RWPE1 (cell line): ENCODE measurements at regions not wholly inside any gene's neighbourhood (a gene's known extent, or its start where the extent isn't known, plus 50 kb on each side); places are given as distances from the start of the nearest gene placed in this dataset.
"Not testable (repeated sequence)": the region's sequence is repeated elsewhere in the genome, so short reads cannot be mapped to it uniquely, and the experiment has no call there.

Experiments
- CTCF ChIA-PET: fragments of 350-600 bp; sonication (Branson Sonifier 250); formaldehyde crosslinking; extraction: SDS; loops from one replicate; lab custom pipeline; 2021; lab: Yijun Ruan, JAX
- POLR2A ChIA-PET: fragments of 400-600 bp; formaldehyde crosslinking; extraction: SDS; loops from one replicate; lab custom pipeline; 2020; ENCODE audit warnings: antibody characterized with exemption; ENCODE audit not compliant: low non-redundant PET; lab: Yijun Ruan, JAX
- DNase-seq: peaks from one replicate; pipeline ENCODE4 v3.0.0; 2012; ENCODE audit warnings: low spot score
- H3K27ac ChIP-seq: fragments of 450-650 bp; 2 replicates; pipeline ENCODE4 v1.5.1; 2017
- TF ChIP-seq, protein P1 (sequence below): fragments of 450-650 bp; conservative IDR thresholded peaks from 2 replicates; pipeline ENCODE4 v1.5.1; 2017; ENCODE audit warnings: low read depth, mild to moderate bottlenecking

DNA sequence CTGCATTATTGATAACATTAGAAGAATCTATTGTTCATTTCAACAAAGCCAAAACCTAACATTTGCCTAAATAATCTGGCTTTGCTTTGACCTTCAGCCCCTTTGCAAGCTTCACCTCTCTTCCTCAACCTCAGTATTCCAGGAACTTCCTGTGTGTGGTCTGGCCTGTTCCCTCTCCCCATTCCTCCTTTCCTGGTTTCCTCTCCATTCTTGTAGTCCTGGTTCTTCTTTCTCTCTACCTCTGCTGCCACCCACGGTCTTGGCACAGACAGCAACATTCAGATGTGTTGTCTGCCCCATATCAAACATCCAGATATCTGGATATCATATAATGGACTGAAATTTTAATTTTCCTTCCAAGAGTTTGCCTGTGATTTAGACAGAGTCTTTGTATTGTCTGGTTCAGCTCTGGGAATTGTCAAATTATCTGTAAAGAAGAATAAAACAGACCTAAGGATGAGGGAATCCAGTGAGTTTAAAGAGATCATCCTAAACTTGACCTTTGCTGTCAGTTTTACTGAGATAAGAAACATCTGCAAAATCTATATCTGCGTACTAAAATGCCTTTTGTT is 148.1 kb upstream of the KCTD3 start:
- no peak for DNase-seq

GRCh38 chr1:215421744-215422143 is 145.4 kb upstream of the KCTD3 start:
- TF ChIP-seq, protein P1, sequence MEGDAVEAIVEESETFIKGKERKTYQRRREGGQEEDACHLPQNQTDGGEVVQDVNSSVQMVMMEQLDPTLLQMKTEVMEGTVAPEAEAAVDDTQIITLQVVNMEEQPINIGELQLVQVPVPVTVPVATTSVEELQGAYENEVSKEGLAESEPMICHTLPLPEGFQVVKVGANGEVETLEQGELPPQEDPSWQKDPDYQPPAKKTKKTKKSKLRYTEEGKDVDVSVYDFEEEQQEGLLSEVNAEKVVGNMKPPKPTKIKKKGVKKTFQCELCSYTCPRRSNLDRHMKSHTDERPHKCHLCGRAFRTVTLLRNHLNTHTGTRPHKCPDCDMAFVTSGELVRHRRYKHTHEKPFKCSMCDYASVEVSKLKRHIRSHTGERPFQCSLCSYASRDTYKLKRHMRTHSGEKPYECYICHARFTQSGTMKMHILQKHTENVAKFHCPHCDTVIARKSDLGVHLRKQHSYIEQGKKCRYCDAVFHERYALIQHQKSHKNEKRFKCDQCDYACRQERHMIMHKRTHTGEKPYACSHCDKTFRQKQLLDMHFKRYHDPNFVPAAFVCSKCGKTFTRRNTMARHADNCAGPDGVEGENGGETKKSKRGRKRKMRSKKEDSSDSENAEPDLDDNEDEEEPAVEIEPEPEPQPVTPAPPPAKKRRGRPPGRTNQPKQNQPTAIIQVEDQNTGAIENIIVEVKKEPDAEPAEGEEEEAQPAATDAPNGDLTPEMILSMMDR = no peak
- H3K27ac ChIP-seq = no peak overlapping the region
- ChIA-PET CTCF (no interaction called here), POLR2A (no interaction called here)
- DNase-seq = peak; percentile 30

More for the DNA sequence above, 148.1 kb upstream of the KCTD3 start:
- POLR2A ChIA-PET = no interaction called here
- CTCF ChIA-PET = no interaction called here
- TF ChIP-seq, protein P1 = no peak
- no peak overlapping the region for H3K27ac ChIP-seq

- TF ChIP-seq, protein P1 = no peak
Measured at GRCh38 chr1:215423288-215423687, 143.8 kb upstream of the KCTD3 start.

GRCh38 chr1:215425138-215425537 is 142.0 kb upstream of the KCTD3 start:
- DNase-seq = no peak
- POLR2A ChIA-PET = no interaction called here
- no peak overlapping the region for H3K27ac ChIP-seq
- CTCF ChIA-PET = no interaction called here
- TF ChIP-seq, protein P1 = no peak

More at GRCh38 chr1:215423288-215423687, 143.8 kb upstream of the KCTD3 start:
- ChIA-PET POLR2A (no interaction called here), CTCF (no interaction called here)
- DNase-seq = no peak
- no peak overlapping the region for H3K27ac ChIP-seq

DNA sequence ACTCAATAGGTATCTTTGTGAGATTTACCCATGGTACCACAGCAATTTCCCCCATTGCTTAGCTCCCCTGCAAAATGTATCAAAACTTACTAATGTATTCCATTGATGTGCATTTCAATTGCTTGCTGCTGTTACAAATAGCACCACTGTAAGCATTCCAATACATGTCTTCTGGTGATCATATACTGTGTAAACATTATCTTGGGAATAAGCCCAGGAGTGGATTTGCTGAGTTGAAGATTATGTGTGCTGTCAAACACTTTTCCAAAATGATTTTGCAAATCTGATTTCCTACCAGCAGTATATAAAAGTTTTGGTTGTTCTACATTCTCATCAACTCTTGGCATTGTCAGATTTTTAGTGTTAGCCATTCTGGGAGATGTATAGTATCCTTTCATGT is 141.0 kb upstream of the KCTD3 start:
- DNase-seq = no peak
- TF ChIP-seq, protein P1 = no peak
- CTCF ChIA-PET = no interaction called here
- no peak overlapping the region for H3K27ac ChIP-seq
- POLR2A ChIA-PET = no interaction called here

- H3K27ac ChIP-seq, POLR2A ChIA-PET, DNase-seq: not testable (repeated sequence)
- CTCF ChIA-PET = interaction anchor here (0.7 kb wide), 2 partner anchors 122 to 1846 kb away, joined by 3 to 5 read pairs; no protein-coding TSS in a partner anchor
Measured at GRCh38 chr1:215432483-215433227, 134.4 kb upstream of the KCTD3 start.

- ChIA-PET POLR2A (no interaction called here), CTCF (interaction anchor here (0.8 kb wide), 1 partner anchor 9 kb away, joined by 3 read pairs; no protein-coding TSS in a partner anchor)
- TF ChIP-seq, protein P1 = no peak
- H3K27ac ChIP-seq = no peak overlapping the region
- DNase-seq = no peak
Measured at GRCh38 chr1:215433237-215433636, 133.9 kb upstream of the KCTD3 start.
